Testis (tissue), 2 donors: ENCODE measurements at regions not wholly inside any gene's neighbourhood (a gene's known extent, or its start where the extent isn't known, plus 50 kb on each side); places are given as distances from the start of the nearest gene placed in this dataset.

ENCODE experiments used
- DNase-seq: peaks from one replicate; pipeline ENCODE4 v3.0.0-alpha.2; 2019
- H3K27ac ChIP-seq, 2 donors: fragments of 200-600 bp; sonication (generic); one replicate each; pipeline ENCODE4 v1.5.1; 2019
- H3K27me3 ChIP-seq: fragments of 200-600 bp; sonication (generic); one replicate; pipeline ENCODE4 v1.5.1; 2019
- H3K36me3 ChIP-seq: fragments of 200-600 bp; sonication (generic); one replicate; pipeline ENCODE4 v1.5.1; 2017; ENCODE audit warnings: low read depth; ENCODE audit errors: missing control alignments
- H3K4me1 ChIP-seq: fragments of 200-600 bp; sonication (generic); one replicate; pipeline ENCODE4 v1.5.1; 2019
- H3K4me3 ChIP-seq, 2 donors: fragments of 200-600 bp; sonication (generic); one replicate each; pipeline ENCODE4 v1.5.1; 2017 to 2019
- H3K9me3 ChIP-seq: fragments of 200-600 bp; sonication (generic); one replicate; pipeline ENCODE4 v1.5.1; 2017
- CTCF ChIP-seq, 3 experiments: fragments of 450-650 bp in 2 of 3; fragments of 200-600 bp in 1 of 3; sonication (generic) in 1 of 3; IDR thresholded peaks; one replicate each; pipeline ENCODE4 v1.5.1; 2016 to 2019; ENCODE audit warnings: antibody characterized with exemption in 3 of 3, mild to moderate bottlenecking in 2 of 3, moderate library complexity in 1 of 3
- POLR2A ChIP-seq: fragments of 450-650 bp; IDR thresholded peaks from one replicate; pipeline ENCODE4 v1.6.1; 2017; ENCODE audit warnings: antibody characterized with exemption, mild to moderate bottlenecking, moderate library complexity
- WGBS, 2 donors: methylation state at CpG; one replicate each; pipeline ENCODE4 v1.1.5; 2018; 5-methylcytosine and 5-hydroxymethylcytosine counted together
- intact Hi-C: fragments of 100-400 bp; cut with DNase I; formaldehyde crosslinking; loops from one replicate; pipeline ENCODE4 v1.15.1; 2023; ENCODE audit warnings: low total_unique reads

DNA sequence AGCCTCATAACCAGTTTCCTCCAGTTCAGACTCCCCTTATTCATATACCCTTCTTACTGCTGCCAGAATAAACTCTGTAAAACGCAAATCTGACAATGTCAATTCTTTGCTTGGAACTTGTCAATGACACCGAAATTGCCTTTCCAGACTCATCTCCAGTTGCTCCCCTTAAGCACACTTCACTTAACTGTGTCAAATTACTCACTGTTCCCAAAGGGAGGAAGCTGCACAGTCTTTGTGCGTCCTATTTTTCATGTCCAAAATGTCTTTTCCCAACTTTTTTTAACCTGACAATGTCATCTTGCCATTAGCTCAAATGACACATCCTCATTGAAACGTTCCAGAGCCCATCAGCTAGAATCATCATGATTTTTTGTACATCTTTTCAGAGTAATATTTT is 867.3 kb downstream of the RPA4 start:
- Histone ChIP-seq H3K27me3 (no peaks in the 10 kb centered on the region), H3K4me3 (no peak overlapping the region), H3K36me3 (no peaks in the 10 kb centered on the region), H3K27ac (no peak overlapping the region), H3K4me1 (no peaks in the 10 kb centered on the region), H3K9me3 (no peaks in the 10 kb centered on the region)
- TF ChIP-seq POLR2A (no peak), CTCF (IDR thresholded peaks at IDR 0.05) (no peak)
- intact Hi-C loops, result no loop called here
- DNase-seq, result no peak
- 80 to 88% methylated on average over 4 of the region's 4 CpGs for WGBS, 2 donors

GRCh38 chrX:97751735-97752134 is 868.0 kb downstream of the RPA4 start:
- no peaks in the 10 kb centered on the region for H3K9me3 ChIP-seq
- intact Hi-C loops, result no loop called here
- 90 to 91% methylated on average over 4 of the region's 4 CpGs for WGBS, 2 donors
- DNase-seq, result no peak
- H3K36me3 ChIP-seq, result no peaks in the 10 kb centered on the region
- no peak overlapping the region for H3K27ac ChIP-seq
- no peaks in the 10 kb centered on the region for H3K4me1 ChIP-seq
- TF ChIP-seq CTCF (IDR thresholded peaks at IDR 0.05), result no peak
- no peaks in the 10 kb centered on the region for H3K27me3 ChIP-seq
- H3K4me3 ChIP-seq, result no peak overlapping the region

DNA sequence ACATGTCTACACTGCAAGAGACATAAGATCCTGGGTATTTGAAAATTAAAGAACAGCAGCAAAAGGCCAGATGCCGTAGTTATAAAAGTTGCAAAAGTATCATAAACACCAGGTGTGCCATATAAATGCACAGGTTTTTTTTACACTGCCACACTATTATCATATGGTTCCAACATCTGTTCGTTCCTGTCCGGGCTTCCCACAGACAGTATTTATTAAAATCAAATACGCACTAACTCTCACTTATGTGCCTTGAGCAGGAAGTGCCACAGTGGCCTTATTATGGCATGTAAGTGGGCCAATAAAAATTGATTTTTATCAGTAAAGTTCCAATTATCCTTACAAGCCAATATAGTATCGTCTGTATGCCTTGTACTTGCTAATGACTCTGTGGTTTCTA is 873.2 kb downstream of the RPA4 start:
- TF ChIP-seq CTCF (IDR thresholded peaks at IDR 0.05), result no peak
- no peak for TF ChIP-seq POLR2A
- Histone ChIP-seq H3K36me3 (no peaks in the 10 kb centered on the region), H3K4me1 (no peaks in the 10 kb centered on the region), H3K9me3 (no peaks in the 10 kb centered on the region), H3K4me3 (no peak overlapping the region), H3K27ac (no peak overlapping the region), H3K27me3 (no peaks in the 10 kb centered on the region)
- WGBS, 2 donors, result 79 to 90% methylated on average over 5 of the region's 5 CpGs
- intact Hi-C loops, result no loop called here
- DNase-seq, result no peak

- no peak overlapping the region for H3K27ac ChIP-seq
- H3K4me3 ChIP-seq, result no peak overlapping the region
- no peak for TF ChIP-seq CTCF (IDR thresholded peaks at IDR 0.05)
- no peak for TF ChIP-seq POLR2A
- no peak for DNase-seq
- H3K27me3 ChIP-seq, result no peaks in the 10 kb centered on the region
- no peaks in the 10 kb centered on the region for H3K9me3 ChIP-seq
- no peaks in the 10 kb centered on the region for H3K36me3 ChIP-seq
- no peaks in the 10 kb centered on the region for H3K4me1 ChIP-seq
- intact Hi-C loops, result no loop called here
Observed at GRCh38 chrX:97763391-97763790, 879.7 kb downstream of the RPA4 start.

GRCh38 chrX:97763981-97764380 is 880.3 kb downstream of the RPA4 start:
- intact Hi-C loops, result no loop called here
- H3K4me1 ChIP-seq, result no peaks in the 10 kb centered on the region

More at GRCh38 chrX:97763981-97764380, 880.3 kb downstream of the RPA4 start:
- H3K27ac ChIP-seq, result no peak overlapping the region
- H3K4me3 ChIP-seq, result no peak overlapping the region
- TF ChIP-seq CTCF (IDR thresholded peaks at IDR 0.05) (no peak), POLR2A (no peak)
- H3K27me3 ChIP-seq, result no peaks in the 10 kb centered on the region
- H3K36me3 ChIP-seq, result no peaks in the 10 kb centered on the region
- 0% methylated on average over 1 of the region's 1 CpG for WGBS, 2 donors
- no peaks in the 10 kb centered on the region for H3K9me3 ChIP-seq
- no peak for DNase-seq
